GM12875 (cell line): ENCODE measurements at regions not wholly inside any gene's neighbourhood (a gene's known extent, or its start where the extent isn't known, plus 50 kb on each side); places are given as distances from the start of the nearest gene placed in this dataset.

ENCODE experiments used
- H3K4me3 ChIP-seq: one replicate; pipeline ENCODE4 v1.5.1; 2011; ENCODE audit warnings: low read depth, low read length, control low read depth
- CTCF ChIP-seq: IDR thresholded peaks from 2 replicates; pipeline ENCODE4 v1.5.1; 2011; ENCODE audit warnings: low read depth, mild to moderate bottlenecking, control low read depth, inconsistent platforms, low read length, moderate library complexity, borderline replicate concordance; ENCODE audit not compliant: insufficient read depth

- no peak for TF ChIP-seq CTCF
- no peak overlapping the region for H3K4me3 ChIP-seq
These were observed 176.3 kb upstream of the BCL6 start for GRCh38 chr3:187921391-187922074.

GRCh38 chr3:187922704-187923416 lies 177.6 kb upstream of the BCL6 start:
- TF ChIP-seq CTCF, result no peak
- H3K4me3 ChIP-seq, result no peak overlapping the region

- TF ChIP-seq CTCF, result no peak
- H3K4me3 ChIP-seq, result no peak overlapping the region
These were observed 179.4 kb upstream of the BCL6 start for GRCh38 chr3:187924651-187925050.

- no peak overlapping the region for H3K4me3 ChIP-seq
- no peak for TF ChIP-seq CTCF
These were observed 180.1 kb upstream of the BCL6 start for GRCh38 chr3:187925326-187925725.

GRCh38 chr3:187926620-187927019 lies 181.4 kb upstream of the BCL6 start:
- no peak overlapping the region for H3K4me3 ChIP-seq
- TF ChIP-seq CTCF, result no peak

GRCh38 chr3:187927565-187927964 lies 182.3 kb upstream of the BCL6 start:
- no peak for TF ChIP-seq CTCF

More at GRCh38 chr3:187927565-187927964, 182.3 kb upstream of the BCL6 start:
- no peak overlapping the region for H3K4me3 ChIP-seq
